Stimulated activated CD4-positive, alpha-beta T cell treated with anti-CD3 and anti-CD28 coated beads, Interleukin-15, amount 100 ng/mL, for 48 hours (primary cell): ENCODE measurements at regions not wholly inside any gene's neighbourhood (a gene's known extent, or its start where the extent isn't known, plus 50 kb on each side); places are given as distances from the start of the nearest gene placed in this dataset.
"Not testable (repeated sequence)": the region's sequence is repeated elsewhere in the genome, so short reads cannot be mapped to it uniquely, and the experiment has no call there.

Source experiments
- DNase-seq, 2 donors: peaks; one replicate each; pipeline ENCODE4 v3.0.0-alpha.2; 2020; ENCODE audit warnings: low read depth in 2 of 2

- DNase-seq, result no peak
These were observed 258.9 kb upstream of the SOX4 start for GRCh38 chr6:21334651-21335050.

GRCh38 chr6:21335591-21335990 is 258.0 kb upstream of the SOX4 start:
- no peak for DNase-seq

GRCh38 chr6:21337263-21337662 is 256.3 kb upstream of the SOX4 start:
- no peak for DNase-seq

GRCh38 chr6:21340573-21340972 is 253.0 kb upstream of the SOX4 start:
- no peak for DNase-seq

- DNase-seq, result no peak
These were observed 251.6 kb upstream of the SOX4 start for GRCh38 chr6:21341910-21342309.

GRCh38 chr6:21342501-21342900 is 251.1 kb upstream of the SOX4 start:
- DNase-seq, result no peak

- DNase-seq, result not testable (repeated sequence)
These were observed 247.8 kb upstream of the SOX4 start for GRCh38 chr6:21345704-21346103.

GRCh38 chr6:21348146-21348503 is 245.4 kb upstream of the SOX4 start:
- no peak for DNase-seq

- DNase-seq, result no peak
These were observed 244.9 kb upstream of the SOX4 start for GRCh38 chr6:21348504-21349195.

GRCh38 chr6:21349834-21350233 is 243.7 kb upstream of the SOX4 start:
- DNase-seq, result no peak

GRCh38 chr6:21350926-21351325 is 242.6 kb upstream of the SOX4 start:
- no peak for DNase-seq

GRCh38 chr6:21352131-21352530 is 241.4 kb upstream of the SOX4 start:
- no peak for DNase-seq

- no peak for DNase-seq
These were observed 238.7 kb upstream of the SOX4 start for GRCh38 chr6:21354805-21355238.

- no peak for DNase-seq
These were observed 237.9 kb upstream of the SOX4 start for GRCh38 chr6:21355638-21356037.

GRCh38 chr6:21357262-21357661 is 236.3 kb upstream of the SOX4 start:
- no peak for DNase-seq

GRCh38 chr6:21359926-21360325 is 233.6 kb upstream of the SOX4 start:
- DNase-seq, result no peak

GRCh38 chr6:21360336-21360735 is 233.2 kb upstream of the SOX4 start:
- DNase-seq, result no peak

GRCh38 chr6:21367148-21367547 is 226.4 kb upstream of the SOX4 start:
- DNase-seq, result no peak

GRCh38 chr6:21367649-21368154 is 225.8 kb upstream of the SOX4 start:
- no peak for DNase-seq

GRCh38 chr6:21371061-21371460 is 222.5 kb upstream of the SOX4 start:
- no peak for DNase-seq

GRCh38 chr6:21371676-21372171 is 221.8 kb upstream of the SOX4 start:
- no peak for DNase-seq

- DNase-seq, result no peak
These were observed 218.1 kb upstream of the SOX4 start for GRCh38 chr6:21375151-21376116.

GRCh38 chr6:21377356-21377755 is 216.2 kb upstream of the SOX4 start:
- DNase-seq, result no peak
